ENCODE measurements at regions not wholly inside any gene's neighbourhood (a gene's known extent, or its start where the extent isn't known, plus 50 kb on each side); places are given as distances from the start of the nearest gene placed in this dataset.
A peak's percentile ranks its signal among the peaks of the same experiment; 100 is the strongest.

- DNase-seq: peak in 1 of 42 donors; percentile 12
- intact Hi-C loops (cut with DNase I): no loop called here
These were observed 69.0 kb upstream of the ZNF536 start for GRCh38 chr19:30303131-30303654.

GRCh38 chr19:30304540-30304939 is 67.6 kb upstream of the ZNF536 start:
- intact Hi-C loops (cut with DNase I): no loop called here
- DNase-seq: peak in 1 of 42 donors; percentile 14

- intact Hi-C loops (cut with DNase I): no loop called here
- DNase-seq: peak in 2 of 42 donors; percentile 33 to 63
These were observed 66.7 kb upstream of the ZNF536 start for GRCh38 chr19:30305346-30306060.

DNA sequence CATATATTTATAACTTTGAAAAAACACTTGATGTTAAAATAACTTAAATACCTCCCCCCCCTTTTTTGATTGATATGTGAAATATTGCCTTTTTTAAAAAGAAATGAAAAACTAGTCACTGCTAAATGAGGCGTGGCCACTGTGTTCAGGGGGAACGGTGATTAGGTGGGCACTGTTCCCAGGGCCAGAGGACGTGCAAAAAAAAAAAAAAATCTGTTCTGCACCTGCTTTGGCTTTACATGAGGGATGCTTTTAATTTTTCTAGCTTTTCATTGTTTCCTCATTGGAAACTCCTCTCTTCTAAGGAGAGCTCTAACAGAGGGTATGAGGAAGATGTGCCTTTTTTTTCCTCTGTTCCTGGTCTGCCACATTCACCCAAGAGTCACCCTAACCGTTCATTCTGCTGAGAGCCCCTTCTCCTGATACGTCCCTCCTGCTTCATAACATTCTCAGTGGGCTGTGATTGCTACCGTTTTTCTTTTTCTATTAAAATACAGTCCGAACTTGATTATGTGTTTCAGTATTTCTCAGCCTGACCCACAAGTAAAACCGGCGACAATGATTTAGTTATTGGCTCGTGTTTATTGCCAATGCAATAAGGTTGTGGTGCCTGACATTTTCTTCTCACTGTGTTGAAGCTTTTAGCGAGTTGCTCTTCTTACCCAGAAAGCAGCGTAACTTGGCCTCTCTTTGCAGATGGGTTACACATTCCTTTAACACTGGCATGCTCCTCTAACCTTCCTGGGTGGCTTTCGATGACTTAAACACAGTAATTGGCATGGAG is 64.8 kb upstream of the ZNF536 start:
- peak in 2 of 42 donors; percentile 3 to 9 for DNase-seq
- intact Hi-C loops (cut with DNase I): no loop called here

- intact Hi-C loops (cut with DNase I): no loop called here
These were observed 63.0 kb upstream of the ZNF536 start for GRCh38 chr19:30309176-30309575.

DNA sequence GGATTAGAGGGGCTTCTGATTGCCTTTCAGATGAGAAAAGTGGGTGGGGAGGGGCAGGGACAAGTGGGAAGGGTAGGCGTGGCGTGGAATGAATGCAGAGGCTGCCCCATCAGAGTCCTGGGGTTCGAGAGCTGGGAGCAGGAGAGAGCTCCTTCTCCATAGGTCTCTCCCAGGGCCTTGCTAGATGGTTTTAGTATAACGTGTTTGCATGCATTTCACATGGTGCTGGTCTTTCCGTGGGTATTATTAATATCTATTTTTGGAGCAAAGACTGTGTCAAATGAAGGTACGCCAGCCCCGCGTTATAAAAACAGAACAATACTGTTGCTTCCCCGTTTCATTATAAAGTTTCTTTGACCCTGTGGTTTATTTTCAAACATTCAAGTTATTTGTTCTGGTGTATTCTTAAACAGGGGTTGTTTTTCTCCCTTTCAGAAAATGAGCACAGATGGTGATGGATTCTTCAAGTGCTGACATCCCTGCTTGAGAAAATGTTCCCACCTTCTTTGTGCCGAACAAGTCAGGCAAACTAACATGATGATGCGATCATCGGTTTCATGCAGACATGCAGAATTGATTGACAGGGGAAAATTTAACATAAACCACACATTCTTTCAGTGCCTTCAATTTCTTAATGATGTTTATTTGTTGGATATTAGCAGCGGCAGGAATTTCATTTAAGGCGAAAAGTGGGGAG is 62.1 kb upstream of the ZNF536 start:
- DNase-seq: peak in 2 of 42 donors; percentile 14 to 17
- intact Hi-C loops (cut with DNase I): no loop called here

More at GRCh38 chr19:30309176-30309575, 63.0 kb upstream of the ZNF536 start:
- DNase-seq: peak in 1 of 42 donors; percentile 3

DNA sequence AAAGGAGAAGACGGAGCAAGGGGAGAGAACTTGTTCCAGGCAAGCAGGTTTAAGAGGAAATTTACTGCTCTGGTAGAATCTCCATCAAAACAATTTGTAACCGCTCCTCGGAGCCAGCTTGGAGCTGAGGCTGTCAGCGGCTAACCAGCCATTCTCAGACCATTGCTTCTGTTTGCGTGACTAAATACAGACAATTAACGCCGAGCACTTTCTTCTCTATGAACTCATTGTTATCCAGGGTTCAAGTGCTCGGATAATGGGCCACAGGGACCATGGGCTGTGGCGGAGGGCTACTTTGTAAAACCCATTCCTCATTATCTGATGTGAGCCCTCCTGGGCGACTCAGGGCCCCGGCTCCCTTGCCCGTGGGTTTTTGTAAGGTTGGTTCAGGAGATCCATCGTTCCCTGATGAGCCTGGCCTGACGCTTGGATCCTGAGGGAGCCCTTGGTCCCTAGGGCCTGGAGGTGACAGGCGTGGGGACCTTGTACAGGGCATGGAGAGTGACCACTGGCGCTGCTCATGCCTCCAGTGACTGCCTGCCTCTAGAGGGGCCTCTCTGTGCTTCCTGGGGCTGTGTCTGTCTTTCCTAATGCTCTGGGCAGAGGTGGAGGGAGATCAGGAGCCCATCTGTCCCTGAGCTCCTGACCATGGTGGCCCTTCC is 61.5 kb upstream of the ZNF536 start:
- DNase-seq: peak in 2 of 42 donors; percentile 19 to 24
- intact Hi-C loops (cut with DNase I): no loop called here

DNA sequence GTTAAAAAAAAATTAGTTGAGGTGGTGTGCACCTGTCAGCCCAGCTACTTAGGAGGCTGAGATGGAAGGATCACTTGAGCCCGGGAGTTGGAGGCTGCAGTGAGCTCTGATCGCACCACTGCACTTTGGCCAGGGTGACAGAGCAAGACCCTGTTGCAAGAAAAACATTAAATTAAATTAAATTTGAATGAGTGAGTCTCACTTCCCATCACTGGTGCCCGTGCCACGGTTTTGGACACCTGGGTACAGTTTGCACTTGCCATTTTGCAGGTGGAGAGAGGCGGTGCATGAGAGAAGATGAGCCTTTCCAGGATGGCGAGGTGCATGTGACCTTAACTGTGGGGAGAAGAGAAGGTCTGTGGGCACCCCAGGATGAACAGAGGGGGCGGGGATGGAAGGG is 60.3 kb upstream of the ZNF536 start:
- intact Hi-C loops (cut with DNase I): no loop called here
- DNase-seq: peak in 2 of 42 donors; percentile 7 to 11

DNA sequence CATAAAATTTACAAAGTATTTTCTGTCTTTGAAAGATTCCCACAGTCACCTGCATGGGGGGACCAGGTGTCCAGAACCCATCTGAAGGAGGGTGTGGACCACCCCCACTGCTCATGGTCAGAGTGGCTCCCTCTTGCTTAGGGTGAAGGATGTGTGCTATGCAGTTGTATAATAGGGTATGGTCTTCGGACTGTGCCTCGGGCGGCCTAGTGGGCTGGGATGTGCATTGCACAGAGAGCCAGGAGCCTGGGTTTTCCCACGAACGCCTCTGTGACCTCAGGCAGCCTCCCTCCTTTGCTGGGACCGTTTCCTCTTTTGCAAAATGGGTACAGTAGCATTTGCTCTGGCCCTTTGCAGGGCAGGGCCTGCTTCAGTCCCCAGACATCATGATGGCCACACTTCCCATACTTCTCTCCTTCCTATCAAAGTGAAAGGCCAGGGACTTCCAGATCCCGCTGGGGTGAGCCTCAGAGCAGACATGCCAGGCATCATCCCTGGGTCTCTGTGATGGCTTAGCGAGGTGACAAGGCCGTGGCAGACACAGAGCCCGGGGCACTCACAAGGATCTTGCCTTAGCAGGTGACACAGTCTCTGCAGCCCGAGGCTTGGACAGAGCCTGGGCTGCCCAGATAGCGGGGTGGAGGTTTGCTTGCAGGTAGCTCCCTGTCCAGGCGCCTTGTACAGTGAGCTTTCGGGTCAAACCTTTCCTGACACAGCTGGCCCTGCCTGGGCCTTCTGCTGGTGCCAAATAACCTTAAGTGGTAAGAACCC is 59.4 kb upstream of the ZNF536 start:
- intact Hi-C loops (cut with DNase I): no loop called here
- DNase-seq: peak in 1 of 42 donors; percentile 14

GRCh38 chr19:30313353-30313750 is 58.8 kb upstream of the ZNF536 start:
- peak in 3 of 42 donors; percentile 1 to 12 (median 2) for DNase-seq
- intact Hi-C loops (cut with DNase I): no loop called here

- peak in 3 of 42 donors; percentile 11 to 25 (median 20) for DNase-seq
- intact Hi-C loops (cut with DNase I): no loop called here
These were observed 58.0 kb upstream of the ZNF536 start for GRCh38 chr19:30314056-30314804.

GRCh38 chr19:30314805-30315155 is 57.4 kb upstream of the ZNF536 start:
- peak in 2 of 42 donors; percentile 5 to 16 for DNase-seq
- intact Hi-C loops (cut with DNase I): no loop called here

- intact Hi-C loops (cut with DNase I): no loop called here
- DNase-seq: peak in 1 of 42 donors; percentile 5
These were observed 57.0 kb upstream of the ZNF536 start for GRCh38 chr19:30315159-30315558.

- no peak for DNase-seq
- intact Hi-C loops (cut with DNase I): no loop called here
These were observed 56.1 kb upstream of the ZNF536 start for GRCh38 chr19:30316000-30316491.

GRCh38 chr19:30316560-30317106 is 55.6 kb upstream of the ZNF536 start:
- DNase-seq: peak in 4 of 42 donors; percentile 0 to 20 (median 10)
- intact Hi-C loops (cut with DNase I): no loop called here

DNA sequence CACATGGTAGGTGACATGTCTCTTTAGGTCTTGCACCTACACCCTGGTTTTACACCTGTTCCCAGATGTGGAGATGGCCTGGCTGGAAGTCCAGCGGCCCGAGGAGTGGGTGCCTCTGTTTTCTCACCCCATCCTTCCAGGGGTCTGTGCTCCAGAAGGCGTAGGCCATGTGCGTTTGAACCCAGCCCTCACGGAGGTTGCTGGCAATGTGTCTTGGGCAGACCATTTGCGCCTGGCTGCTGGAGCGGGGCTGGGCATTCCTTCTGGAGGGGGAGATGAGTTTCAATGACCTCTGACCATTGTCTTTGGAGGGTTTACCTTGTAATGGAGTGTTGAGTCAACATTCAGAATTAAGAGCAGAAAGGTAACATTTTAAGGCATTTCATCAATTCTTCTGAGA is 54.8 kb upstream of the ZNF536 start:
- intact Hi-C loops (cut with DNase I): no loop called here
- DNase-seq: peak in 6 of 42 donors; percentile 1 to 30 (median 10)

GRCh38 chr19:30318261-30318660 is 53.9 kb upstream of the ZNF536 start:
- peak in 3 of 42 donors; percentile 1 to 20 (median 5) for DNase-seq
- intact Hi-C loops (cut with DNase I): no loop called here
